Endothelial cell of umbilical vein (primary cell): ENCODE measurements at regions not wholly inside any gene's neighbourhood (a gene's known extent, or its start where the extent isn't known, plus 50 kb on each side); places are given as distances from the start of the nearest gene placed in this dataset.

ENCODE experiments used
- BruUV-seq: library from RNA; stranded (reverse); fragments of 400-500 nt; replicated peaks from 2 replicates; lab custom pipeline; 2021; lab: Mats Ljungman, UMichigan
- CTCF ChIA-PET: fragments of 300-600, 350-600 bp; sonication (Branson Sonifier 250); formaldehyde crosslinking; loops from one replicate; lab custom pipeline; 2021; ENCODE audit warnings: antibody characterized with exemption, inconsistent platforms; lab: Charles Lee
- POLR2A ChIA-PET: fragments of 300-600, 350-600 bp; sonication (Branson Sonifier 250); formaldehyde crosslinking; loops from one replicate; lab custom pipeline; 2021; ENCODE audit warnings: antibody characterized with exemption, inconsistent platforms; lab: Charles Lee
- DNase-seq: peaks from one replicate; pipeline ENCODE4 v3.0.0-alpha.2; 2011; ENCODE audit warnings: low read depth, low spot score
- FAIRE-seq: peaks from 2 replicates; lab custom pipeline; 2011; peaks lifted over from hg19 to GRCh38; lab: Jason Lieb, UNC
- H2AFZ ChIP-seq: 2 replicates; pipeline ENCODE4 v1.6.0; 2012; ENCODE audit warnings: low read depth, low read length, control low read depth, inconsistent platforms
- H3K27ac ChIP-seq: 2 replicates; pipeline ENCODE4 v1.5.1; 2011; ENCODE audit warnings: low read depth, mild to moderate bottlenecking, control low read depth, low read length, moderate library complexity; ENCODE audit not compliant: insufficient read depth
- H3K27me3 ChIP-seq, 2 experiments: 2 replicates each; pipeline versions ENCODE4 v1.6.0 to v1.6.1; 2011; ENCODE audit warnings: low read length in 2 of 2, mixed read lengths in 1 of 2; ENCODE audit not compliant: control insufficient read depth in 2 of 2, insufficient read depth in 2 of 2
- H3K36me3 ChIP-seq, 2 experiments: 2 replicates in 1 of 2; 3 replicates in 1 of 2; pipeline ENCODE4 v1.5.1; 2011; ENCODE audit warnings: low read length in 2 of 2, mild to moderate bottlenecking in 1 of 2, moderate library complexity in 1 of 2; ENCODE audit not compliant: control insufficient read depth in 2 of 2, insufficient read depth in 2 of 2; ENCODE audit errors: extremely low read depth in 1 of 2
- H3K4me1 ChIP-seq: 3 replicates; pipeline ENCODE4 v1.5.1; 2011; ENCODE audit warnings: mild to moderate bottlenecking, low read length; ENCODE audit not compliant: control insufficient read depth, insufficient read depth; ENCODE audit errors: extremely low read depth
- H3K4me2 ChIP-seq: 2 replicates; pipeline ENCODE4 v1.6.1; 2011; ENCODE audit warnings: low read length, control low read depth, mixed read lengths; ENCODE audit not compliant: insufficient read depth
- H3K4me3 ChIP-seq, 3 experiments: fragments of 200-600 bp in 1 of 3; sonication (generic), shearing (Covaris generic) in 1 of 3; replicated peaks in 1 of 3; 2 replicates each; pipeline ENCODE4 v1.5.1; 2011 to 2016; ENCODE audit warnings: control low read depth in 3 of 3, low read length in 3 of 3, mild to moderate bottlenecking in 2 of 3, inconsistent platforms in 1 of 3, low read depth in 1 of 3, moderate library complexity in 1 of 3; ENCODE audit not compliant: insufficient read depth in 1 of 3
- H3K79me2 ChIP-seq: 2 replicates; pipeline ENCODE4 v1.6.0; 2012; ENCODE audit warnings: low read length, inconsistent platforms; ENCODE audit not compliant: control insufficient read depth, insufficient read depth
- H3K9ac ChIP-seq: replicated peaks from 2 replicates; pipeline ENCODE3; 2011; ENCODE audit warnings: low read length, control low read depth; ENCODE audit not compliant: insufficient read depth; ENCODE audit errors: extremely low read depth
- H3K9me1 ChIP-seq: replicated peaks from 3 replicates; pipeline ENCODE4 v1.6.0; 2011; ENCODE audit warnings: mild to moderate bottlenecking, low read length; ENCODE audit not compliant: control insufficient read depth, insufficient read depth; ENCODE audit errors: extremely low read depth
- H3K9me3 ChIP-seq: replicated peaks from 2 replicates; pipeline ENCODE4 v1.5.1; 2012; ENCODE audit warnings: low read length, inconsistent platforms; ENCODE audit not compliant: control insufficient read depth, insufficient read depth
- H4K20me1 ChIP-seq: replicated peaks from 2 replicates; pipeline ENCODE3; 2011; ENCODE audit warnings: mild to moderate bottlenecking, low read length; ENCODE audit not compliant: control insufficient read depth, insufficient read depth; ENCODE audit errors: extremely low read depth
- CTCF ChIP-seq, 2 donors: IDR thresholded peaks; 1 replicate in 1 of 2; 2 replicates in 1 of 2; pipeline ENCODE4 v1.5.1; 2011; ENCODE audit warnings: low read length in 2 of 2, mild to moderate bottlenecking in 2 of 2, moderate library complexity in 2 of 2, control low read depth in 1 of 2, inconsistent platforms in 1 of 2, low read depth in 1 of 2; ENCODE audit not compliant: insufficient read depth in 1 of 2; ENCODE audit errors: extremely low read depth in 1 of 2
- EZH2 ChIP-seq: IDR thresholded peaks from 2 replicates; pipeline ENCODE4 v1.6.1; 2012; ENCODE audit warnings: borderline replicate concordance, low read depth, mild to moderate bottlenecking, moderate library complexity, low read length, inconsistent platforms; ENCODE audit not compliant: severe bottlenecking
- FOS ChIP-seq: IDR thresholded peaks from 2 replicates; pipeline ENCODE4 v1.6.1; 2011; ENCODE audit warnings: mild to moderate bottlenecking, low read length, moderate library complexity, borderline replicate concordance; ENCODE audit not compliant: insufficient read depth
- GATA2 ChIP-seq: IDR thresholded peaks from 2 replicates; pipeline ENCODE4 v1.7.0; 2011; ENCODE audit warnings: low read depth, mild to moderate bottlenecking, moderate library complexity, mixed read lengths, low read length; ENCODE audit not compliant: insufficient read length, insufficient read depth
- JUN ChIP-seq: IDR thresholded peaks from 2 replicates; pipeline ENCODE4 v1.6.1; 2011; ENCODE audit warnings: borderline replicate concordance, low read depth; ENCODE audit not compliant: insufficient read length, insufficient read depth
- MAX ChIP-seq: IDR thresholded peaks from 2 replicates; pipeline ENCODE4 v1.6.1; 2011; ENCODE audit not compliant: insufficient read depth, insufficient read length
- MYC ChIP-seq: IDR thresholded peaks from one replicate; pipeline ENCODE4 v1.6.1; 2011; ENCODE audit warnings: mild to moderate bottlenecking, low read depth, low read length
- POLR2A ChIP-seq: IDR thresholded peaks from 2 replicates; pipeline ENCODE4 v1.6.1; 2012; ENCODE audit warnings: low read depth, mild to moderate bottlenecking, control low read depth, low read length
- POLR2AphosphoS5 ChIP-seq: IDR thresholded peaks from 2 replicates; pipeline ENCODE4 v1.6.1; 2012; ENCODE audit warnings: low read depth, mild to moderate bottlenecking, control low read depth, low read length, moderate library complexity; ENCODE audit not compliant: insufficient read depth
- dilution Hi-C: fragments of 300-500 bp; cut with MboI; formaldehyde crosslinking; loops from one replicate; pipeline ENCODE4 v1.15.0; 2019; ENCODE audit warnings: low sequenced_read_pairs; ENCODE audit not compliant: extremely low pct_ligation_motif_present
- intact Hi-C: fragments of 100-400 bp; cut with micrococcal nuclease; formaldehyde crosslinking; loops from one replicate; pipeline ENCODE4 v1.10.0; 2022

GRCh38 chr1:81679942-81680341 lies 120.8 kb upstream of the ADGRL2 start:
- DNase-seq (no peak), FAIRE-seq (no peak)
- no peak overlapping the region for H3K9ac ChIP-seq
- H3K36me3 ChIP-seq: no peaks in the 10 kb centered on the region
- no peaks in the 10 kb centered on the region for H3K9me1 ChIP-seq
- no peak overlapping the region for H3K4me3 ChIP-seq
- no peaks in the 10 kb centered on the region for H3K79me2 ChIP-seq
- H4K20me1 ChIP-seq: no peaks in the 10 kb centered on the region
- H3K4me2 ChIP-seq: no peak overlapping the region
- intact Hi-C loops (loop anchor here (5.0 kb wide), 1 partner anchor 1022 kb away; no protein-coding TSS in a partner anchor), dilution Hi-C loops (no loop called here)
- BruUV-seq: no TSS peak
- peaks cover 24% of the 10 kb centered on the region for H3K4me1 ChIP-seq
- ChIA-PET CTCF (interaction anchor here (1.1 kb wide), 1 partner anchor 23 kb away, joined by 3 read pairs; no protein-coding TSS in a partner anchor), POLR2A (no interaction called here)
- no peaks in the 10 kb centered on the region for H3K9me3 ChIP-seq
- no peak overlapping the region for H3K27ac ChIP-seq
- H2AFZ ChIP-seq: no peak overlapping the region
- H3K27me3 ChIP-seq: no peaks in the 10 kb centered on the region
- no peak for TF ChIP-seq EZH2
- TF ChIP-seq CTCF (IDR thresholded peaks at IDR 0.05; ENCODE audit: extremely low read depth in 1 of 2, insufficient read depth in 1 of 2, low read depth in 1 of 2, low read length in 2 of 2): no peak
- no peak for TF ChIP-seq POLR2A

- CTCF ChIA-PET: interaction anchor here (1.1 kb wide), 1 partner anchor 24 kb away, joined by 3 read pairs; no protein-coding TSS in a partner anchor
- Histone ChIP-seq H3K36me3 (no peaks in the 10 kb centered on the region), H3K4me1 (peaks cover 24% of the 10 kb centered on the region), H3K9ac (no peak overlapping the region), H3K27me3 (no peaks in the 10 kb centered on the region), H3K9me3 (no peaks in the 10 kb centered on the region), H3K4me2 (no peak overlapping the region), H3K4me3 (no peak overlapping the region), H4K20me1 (no peaks in the 10 kb centered on the region), H3K79me2 (no peaks in the 10 kb centered on the region), H3K9me1 (no peaks in the 10 kb centered on the region), H2AFZ (no peak overlapping the region), H3K27ac (no peak overlapping the region)
- FAIRE-seq: no peak
- intact Hi-C loops (no loop called here), dilution Hi-C loops (no loop called here)
- no peak for DNase-seq
- POLR2A ChIA-PET: no interaction called here
- no TSS peak for BruUV-seq
- TF ChIP-seq MYC (no peak), GATA2 (no peak), JUN (no peak), POLR2A (no peak), FOS (no peak), POLR2AphosphoS5 (no peak), CTCF (IDR thresholded peaks at IDR 0.05; ENCODE audit: extremely low read depth in 1 of 2, insufficient read depth in 1 of 2, low read depth in 1 of 2, low read length in 2 of 2) (no peak), MAX (no peak), EZH2 (no peak)
Observed at GRCh38 chr1:81678779-81679178, 122.0 kb upstream of the ADGRL2 start.
